Gastrocnemius medialis (tissue), 4 donors: ENCODE measurements at regions not wholly inside any gene's neighbourhood (a gene's known extent, or its start where the extent isn't known, plus 50 kb on each side); places are given as distances from the start of the nearest gene placed in this dataset.
"Not testable (repeated sequence)": the region's sequence is repeated elsewhere in the genome, so short reads cannot be mapped to it uniquely, and the experiment has no call there.

Experiments
- ATAC-seq, 2 donors: fragments of 150-250 bp; one replicate each; pipeline ENCODE4 v1.9.1; 2016
- DNase-seq, 2 donors: peaks; one replicate each; pipeline ENCODE4 v3.0.0-alpha.2; 2019
- H3K27ac ChIP-seq, 4 donors: fragments of 200-600 bp; sonication (generic); 1 replicate in 1 of 4; 2 replicates in 3 of 4; pipeline ENCODE4 v1.5.1; 2016 to 2018; ENCODE audit warnings: mild to moderate bottlenecking in 2 of 4, moderate library complexity in 1 of 4
- H3K27me3 ChIP-seq, 3 donors: fragments of 200-600 bp; sonication (generic) in 2 of 3; 1 replicate in 1 of 3; 2 replicates in 2 of 3; pipeline versions ENCODE4 v1.5.1 to v1.6.0; 2016 to 2019; ENCODE audit warnings: mild to moderate bottlenecking in 1 of 3, moderate library complexity in 1 of 3
- H3K36me3 ChIP-seq, 2 donors: fragments of 200-600 bp; sonication (generic) in 1 of 2; one replicate each; pipeline ENCODE4 v1.5.1; 2017 to 2018
- H3K4me1 ChIP-seq, 2 donors: fragments of 200-600 bp; sonication (generic) in 1 of 2; one replicate each; pipeline ENCODE4 v1.5.1; 2016 to 2017; ENCODE audit warnings: mild to moderate bottlenecking in 2 of 2
- H3K4me3 ChIP-seq, 4 donors: fragments of 200-600 bp; sonication (generic) in 3 of 4; 1 replicate in 1 of 4; 2 replicates in 3 of 4; pipeline ENCODE4 v1.5.1; 2016 to 2019; ENCODE audit warnings: mild to moderate bottlenecking in 2 of 4
- H3K9me3 ChIP-seq, 3 donors: fragments of 200-600 bp; sonication (generic) in 2 of 3; 1 replicate in 1 of 3; 2 replicates in 2 of 3; pipeline ENCODE4 v1.5.1; 2016 to 2019
- CTCF ChIP-seq, 5 experiments: fragments of 450-650 bp in 3 of 5; fragments of 200-600 bp in 2 of 5; sonication (generic) in 2 of 5; IDR thresholded peaks in 4 of 5; conservative IDR thresholded peaks in 1 of 5; 1 replicate in 4 of 5; 2 replicates in 1 of 5; pipeline ENCODE4 v1.5.1; 2016 to 2019; ENCODE audit warnings: antibody characterized with exemption in 5 of 5, mild to moderate bottlenecking in 3 of 5, moderate library complexity in 3 of 5
- POLR2A ChIP-seq, 2 donors: fragments of 450-650 bp; IDR thresholded peaks; one replicate each; pipeline ENCODE4 v1.6.1; 2017; ENCODE audit warnings: antibody characterized with exemption in 2 of 2, mild to moderate bottlenecking in 2 of 2, moderate library complexity in 2 of 2
- in situ Hi-C, 4 donors: fragments of 200-750 bp; cut with MboI; loops; one replicate each; pipeline versions ENCODE4 v1.15.0 to v1.8.0; 2017; ENCODE audit warnings: low sequenced_read_pairs in 4 of 4
- intact Hi-C: fragments of 100-400 bp; cut with DNase I; formaldehyde crosslinking; loops from one replicate; pipeline ENCODE4 v1.15.1; 2023; ENCODE audit warnings: low total_unique reads

DNA sequence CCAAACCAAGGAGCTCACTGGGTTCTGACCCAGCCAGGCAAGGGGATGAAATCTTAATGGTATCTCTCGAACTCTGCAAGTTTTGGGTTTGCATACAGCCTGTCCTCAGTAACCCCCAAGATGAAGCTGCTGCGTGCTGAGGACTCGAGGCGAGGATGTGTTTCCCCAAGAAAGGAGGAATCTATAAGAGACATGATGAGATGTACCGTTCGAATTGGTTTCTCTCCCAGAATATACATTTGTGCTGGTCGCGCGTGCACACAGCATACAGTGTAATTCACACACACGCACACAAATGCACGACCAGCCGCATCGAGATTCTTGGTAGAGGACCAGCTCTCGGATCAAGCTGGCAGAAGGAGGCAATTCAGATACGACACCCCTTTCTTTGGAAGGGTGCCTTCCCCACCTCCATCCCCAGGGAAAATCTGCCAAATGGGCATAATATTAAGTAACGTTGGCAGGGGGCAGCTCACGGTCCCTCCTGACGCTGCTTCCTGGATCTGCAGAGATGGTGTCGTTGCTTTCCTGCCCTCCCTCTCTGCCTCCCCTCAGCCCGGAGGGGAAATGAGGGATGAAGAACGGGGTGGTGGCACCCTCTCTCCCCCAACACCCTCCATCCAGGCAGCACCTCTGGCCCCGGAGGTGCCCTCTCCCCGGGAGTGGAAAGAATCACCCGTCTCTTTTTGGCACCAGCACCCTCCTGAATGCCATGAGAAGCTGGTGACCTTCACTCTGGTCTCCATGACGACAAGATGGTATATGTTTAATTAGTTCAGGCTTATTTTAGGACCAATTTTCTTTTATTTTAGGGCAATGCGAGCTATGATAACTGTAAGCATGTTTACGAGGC is 310.2 kb downstream of the ZNF536 start:
- ATAC-seq (no peak), DNase-seq (no peak)
- in situ Hi-C loops = loop anchor here in 3 of 4 donors (25.0 kb wide), 3 partner anchors 680 to 1355 kb away; no protein-coding TSS in a partner anchor

DNA sequence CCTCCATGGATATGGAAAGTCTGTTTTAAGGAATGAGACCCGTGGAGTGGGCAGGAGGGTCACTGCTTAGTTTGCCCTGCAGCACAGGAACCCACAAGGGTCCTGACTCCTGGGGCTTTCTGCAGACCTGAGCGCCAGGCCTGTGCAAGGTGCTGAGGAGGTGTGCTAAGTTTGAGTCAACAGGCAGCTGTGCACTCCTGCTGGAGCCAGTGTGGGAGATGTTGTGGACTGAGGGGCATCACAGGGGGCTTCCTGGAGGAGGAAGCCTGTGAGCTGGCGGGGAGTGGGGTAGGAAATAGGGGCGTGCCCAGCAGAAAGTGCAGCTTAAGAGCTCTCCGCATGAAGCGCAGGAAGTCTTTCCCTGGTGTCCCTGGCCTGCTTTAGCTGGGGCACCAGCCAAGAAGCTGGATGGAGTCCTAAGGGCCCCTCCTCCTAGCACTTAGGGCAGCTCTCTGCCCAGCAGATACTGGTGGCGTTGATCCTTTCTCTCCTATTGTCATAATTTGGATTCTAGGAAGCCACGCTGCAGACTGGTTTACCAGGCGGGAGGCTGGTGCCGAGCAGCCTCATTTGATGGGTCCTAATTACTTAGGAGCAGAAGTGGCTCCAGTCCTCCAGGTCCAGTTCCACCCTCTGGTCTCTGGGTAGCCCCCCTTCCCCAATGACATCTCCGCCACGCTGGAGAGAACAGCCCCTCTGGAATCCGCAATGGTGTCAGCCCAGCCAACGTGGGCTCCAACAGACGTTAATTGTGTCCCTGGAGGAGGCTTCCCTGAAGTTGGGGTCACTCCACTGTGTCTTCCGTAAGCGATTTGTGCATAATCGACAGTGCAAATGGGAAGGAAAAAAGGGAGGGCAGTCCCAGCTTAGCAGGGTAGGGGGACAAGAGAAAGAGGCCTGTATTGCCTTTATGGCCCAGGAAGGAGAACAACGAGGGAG is 309.2 kb downstream of the ZNF536 start:
- no peak for DNase-seq
- Histone ChIP-seq H3K27me3 (no peaks in the 10 kb centered on the region), H3K36me3 (no peaks in the 10 kb centered on the region), H3K9me3 (no peaks in the 10 kb centered on the region), H3K4me1 (no peaks in the 10 kb centered on the region), H3K4me3 (no peak overlapping the region), H3K27ac (no peak overlapping the region)
- in situ Hi-C loops (loop anchor here in 3 of 4 donors (25.0 kb wide), 3 partner anchors 681 to 1356 kb away; no protein-coding TSS in a partner anchor), intact Hi-C loops (loop anchor here (10.0 kb wide), 1 partner anchor 863 kb away; no protein-coding TSS in a partner anchor)
- ATAC-seq = no peak
- TF ChIP-seq POLR2A (IDR thresholded peaks at IDR 0.05) (no peak), CTCF (IDR thresholded peaks at IDR 0.05 in 4 of 5, conservative IDR thresholded peaks at IDR 0.05 in 1 of 5) (no peak)

More for the DNA sequence above, 310.2 kb downstream of the ZNF536 start:
- no peak overlapping the region for H3K27ac ChIP-seq
- TF ChIP-seq CTCF (IDR thresholded peaks at IDR 0.05 in 4 of 5, conservative IDR thresholded peaks at IDR 0.05 in 1 of 5) (no peak), POLR2A (IDR thresholded peaks at IDR 0.05) (no peak)
- no peaks in the 10 kb centered on the region for H3K36me3 ChIP-seq
- intact Hi-C loops = loop anchor here (10.0 kb wide), 1 partner anchor 862 kb away; no protein-coding TSS in a partner anchor
- no peak overlapping the region for H3K4me3 ChIP-seq
- H3K27me3 ChIP-seq = no peaks in the 10 kb centered on the region
- no peaks in the 10 kb centered on the region for H3K9me3 ChIP-seq
- H3K4me1 ChIP-seq = no peaks in the 10 kb centered on the region

DNA sequence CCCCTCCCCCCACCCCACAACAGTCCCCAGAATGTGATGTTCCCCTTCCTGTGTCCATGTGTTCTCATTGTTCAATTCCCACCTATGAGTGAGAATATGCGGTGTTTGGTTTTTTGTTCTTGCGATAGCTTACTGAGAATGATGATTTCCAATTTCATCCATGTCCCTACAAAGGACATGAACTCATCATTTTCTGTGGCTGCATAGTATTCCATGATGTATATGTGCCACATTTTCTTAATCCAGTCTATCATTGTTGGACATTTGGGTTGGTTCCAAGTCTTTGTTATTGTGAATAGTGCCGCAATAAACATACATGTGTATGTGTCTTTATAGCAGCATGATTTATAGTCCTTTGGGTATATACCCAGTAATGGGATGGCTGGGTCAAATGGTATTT is 308.2 kb downstream of the ZNF536 start:
- DNase-seq, H3K27ac ChIP-seq, H3K36me3 ChIP-seq, H3K9me3 ChIP-seq, H3K4me3 ChIP-seq, H3K27me3 ChIP-seq, ATAC-seq, H3K4me1 ChIP-seq: not testable (repeated sequence)
- intact Hi-C loops = loop anchor here (10.0 kb wide), 1 partner anchor 864 kb away; no protein-coding TSS in a partner anchor
- in situ Hi-C loops = loop anchor here in 3 of 4 donors (25.0 kb wide), 3 partner anchors 682 to 1357 kb away; no protein-coding TSS in a partner anchor

GRCh38 chr19:30679789-30680188 is 307.6 kb downstream of the ZNF536 start:
- Histone ChIP-seq H3K4me1 (no peaks in the 10 kb centered on the region), H3K9me3 (no peaks in the 10 kb centered on the region), H3K36me3 (no peaks in the 10 kb centered on the region), H3K4me3 (no peak overlapping the region), H3K27me3 (no peaks in the 10 kb centered on the region), H3K27ac (no peak overlapping the region)
- ATAC-seq (no peak), DNase-seq (no peak)
- in situ Hi-C loops (loop anchor here in 3 of 4 donors (10.0 to 25.0 kb wide), 4 partner anchors 683 to 1555 kb away; no protein-coding TSS in a partner anchor), intact Hi-C loops (loop anchor here (10.0 kb wide), 1 partner anchor 865 kb away; no protein-coding TSS in a partner anchor)
- no peak for TF ChIP-seq CTCF (IDR thresholded peaks at IDR 0.05 in 4 of 5, conservative IDR thresholded peaks at IDR 0.05 in 1 of 5)
- no peak for TF ChIP-seq POLR2A (IDR thresholded peaks at IDR 0.05)
